Peyer's patch (tissue), 4 donors: ENCODE measurements at regions not wholly inside any gene's neighbourhood (a gene's known extent, or its start where the extent isn't known, plus 50 kb on each side); places are given as distances from the start of the nearest gene placed in this dataset.

Experiments used
- DNase-seq, 3 donors: peaks; one replicate each; pipeline ENCODE4 v3.0.0-alpha.2; 2017 to 2019
- H3K27ac ChIP-seq, 4 donors: fragments of 200-600 bp; sonication (generic); one replicate each; pipeline ENCODE4 v1.5.1; 2016 to 2019
- H3K27me3 ChIP-seq, 2 donors: fragments of 200-600 bp; sonication (generic); one replicate each; pipeline ENCODE4 v1.5.1; 2019
- H3K36me3 ChIP-seq, 3 donors: fragments of 200-600 bp; sonication (generic); one replicate each; pipeline ENCODE4 v1.5.1; 2016 to 2019
- H3K4me1 ChIP-seq, 4 donors: fragments of 200-600 bp; sonication (generic); one replicate each; pipeline ENCODE4 v1.5.1; 2016 to 2019
- H3K4me3 ChIP-seq, 4 donors: fragments of 200-600 bp; sonication (generic); 1 replicate in 3 of 4; 2 replicates in 1 of 4; pipeline ENCODE4 v1.5.1; 2016 to 2019; ENCODE audit warnings: mild to moderate bottlenecking in 1 of 4
- H3K9me3 ChIP-seq, 4 donors: fragments of 200-600 bp; sonication (generic); one replicate each; pipeline ENCODE4 v1.5.1; 2016 to 2019; ENCODE audit warnings: mild to moderate bottlenecking in 1 of 4
- CTCF ChIP-seq, 6 experiments: fragments of 450-650 bp in 4 of 6; fragments of 200-600 bp in 2 of 6; sonication (generic) in 1 of 6; IDR thresholded peaks; one replicate each; pipeline ENCODE4 v1.5.1; 2017 to 2019; ENCODE audit warnings: antibody characterized with exemption in 6 of 6, mild to moderate bottlenecking in 3 of 6, moderate library complexity in 1 of 6
- POLR2A ChIP-seq, 2 donors: fragments of 450-650 bp; IDR thresholded peaks; one replicate each; pipeline ENCODE4 v1.5.1; 2017; ENCODE audit warnings: antibody characterized with exemption in 2 of 2, mild to moderate bottlenecking in 2 of 2, moderate library complexity in 2 of 2

GRCh38 chr6:56799989-56800388 is 154.9 kb upstream of the BEND6 start:
- no peaks in the 10 kb centered on the region for H3K4me1 ChIP-seq
- H3K27me3 ChIP-seq: no peaks in the 10 kb centered on the region
- no peaks in the 10 kb centered on the region for H3K9me3 ChIP-seq
- no peak overlapping the region for H3K4me3 ChIP-seq
- H3K27ac ChIP-seq: no peak overlapping the region
- no peak for DNase-seq
- no peaks in the 10 kb centered on the region for H3K36me3 ChIP-seq
- TF ChIP-seq CTCF (IDR thresholded peaks at IDR 0.05): no peak
- no peak for TF ChIP-seq POLR2A (IDR thresholded peaks at IDR 0.05)

GRCh38 chr6:56798163-56798562 is 155.5 kb upstream of the DST start:
- no peak for TF ChIP-seq CTCF (IDR thresholded peaks at IDR 0.05)
- no peak for TF ChIP-seq POLR2A (IDR thresholded peaks at IDR 0.05)
- no peak overlapping the region for H3K27ac ChIP-seq
- H3K4me1 ChIP-seq: no peaks in the 10 kb centered on the region
- no peaks in the 10 kb centered on the region for H3K36me3 ChIP-seq
- no peak overlapping the region for H3K4me3 ChIP-seq
- no peaks in the 10 kb centered on the region for H3K9me3 ChIP-seq
- DNase-seq: no peak
- H3K27me3 ChIP-seq: no peaks in the 10 kb centered on the region

- no peak for TF ChIP-seq CTCF (IDR thresholded peaks at IDR 0.05)
- TF ChIP-seq POLR2A (IDR thresholded peaks at IDR 0.05): no peak
- Histone ChIP-seq H3K4me3 (no peak overlapping the region), H3K9me3 (no peaks in the 10 kb centered on the region), H3K27ac (no peak overlapping the region), H3K4me1 (no peaks in the 10 kb centered on the region), H3K27me3 (no peaks in the 10 kb centered on the region), H3K36me3 (no peaks in the 10 kb centered on the region)
- no peak for DNase-seq
These were observed 153.5 kb upstream of the DST start for GRCh38 chr6:56796196-56796532.

- TF ChIP-seq POLR2A (IDR thresholded peaks at IDR 0.05): no peak
- TF ChIP-seq CTCF (IDR thresholded peaks at IDR 0.05): no peak
- DNase-seq: no peak
- H3K9me3 ChIP-seq: no peaks in the 10 kb centered on the region
- H3K27ac ChIP-seq: no peak overlapping the region
- H3K27me3 ChIP-seq: no peaks in the 10 kb centered on the region
- H3K4me1 ChIP-seq: no peaks in the 10 kb centered on the region
- H3K4me3 ChIP-seq: no peak overlapping the region
- H3K36me3 ChIP-seq: no peaks in the 10 kb centered on the region
These were observed 152.9 kb upstream of the DST start for GRCh38 chr6:56795466-56796195.

GRCh38 chr6:56794421-56794820 is 151.7 kb upstream of the DST start:
- Histone ChIP-seq H3K27ac (no peak overlapping the region), H3K4me1 (no peaks in the 10 kb centered on the region), H3K36me3 (no peaks in the 10 kb centered on the region), H3K27me3 (no peaks in the 10 kb centered on the region), H3K4me3 (no peak overlapping the region), H3K9me3 (no peaks in the 10 kb centered on the region)
- no peak for TF ChIP-seq POLR2A (IDR thresholded peaks at IDR 0.05)
- TF ChIP-seq CTCF (IDR thresholded peaks at IDR 0.05): no peak
- no peak for DNase-seq

GRCh38 chr6:56793938-56794337 is 151.2 kb upstream of the DST start:
- Histone ChIP-seq H3K4me3 (no peak overlapping the region), H3K9me3 (no peaks in the 10 kb centered on the region), H3K4me1 (no peaks in the 10 kb centered on the region), H3K27ac (no peak overlapping the region), H3K36me3 (no peaks in the 10 kb centered on the region), H3K27me3 (no peaks in the 10 kb centered on the region)
- TF ChIP-seq CTCF (IDR thresholded peaks at IDR 0.05) (no peak), POLR2A (IDR thresholded peaks at IDR 0.05) (no peak)
- no peak for DNase-seq
